HL-60 (cell line): ENCODE measurements at regions not wholly inside any gene's neighbourhood (a gene's known extent, or its start where the extent isn't known, plus 50 kb on each side); places are given as distances from the start of the nearest gene placed in this dataset.

Source experiments
- DNase-seq, 2 experiments: peaks; one replicate each; pipeline ENCODE4 v3.0.0-alpha.2; 2010 to 2020; ENCODE audit warnings: low read depth in 1 of 2, low spot score in 1 of 2
- H3K27ac ChIP-seq: fragments of 250-450 bp; sonication (Bioruptor Pico); replicated peaks from 2 replicates; pipeline ENCODE4 v1.5.1; 2020; ENCODE audit warnings: mild to moderate bottlenecking, moderate library complexity
- H3K27me3 ChIP-seq: fragments of 250-450 bp; sonication (Bioruptor Pico); 2 replicates; pipeline ENCODE4 v1.5.1; 2021; ENCODE audit warnings: mild to moderate bottlenecking, moderate library complexity; ENCODE audit not compliant: insufficient read depth, poor library complexity, severe bottlenecking
- H3K4me3 ChIP-seq: replicated peaks from 2 replicates; pipeline ENCODE4 v1.5.1; 2011; ENCODE audit warnings: mild to moderate bottlenecking, control low read depth, low read length; ENCODE audit not compliant: insufficient read depth
- CTCF ChIP-seq: IDR thresholded peaks from one replicate; pipeline ENCODE4 v1.5.1; 2011; ENCODE audit warnings: low read length, control low read depth, inconsistent platforms; ENCODE audit not compliant: insufficient read depth
- GABPA ChIP-seq: IDR thresholded peaks from 2 replicates; pipeline ENCODE4 v1.6.1; 2012; ENCODE audit warnings: low read depth
- POLR2AphosphoS5 ChIP-seq: IDR thresholded peaks from 2 replicates; pipeline ENCODE4 v1.6.1; 2012; ENCODE audit warnings: low read depth
- SPI1 ChIP-seq: IDR thresholded peaks from 2 replicates; pipeline ENCODE4 v1.6.1; 2012; ENCODE audit warnings: low read depth, mild to moderate bottlenecking, borderline replicate concordance
- TF ChIP-seq, protein P1 (sequence below): IDR thresholded peaks from 2 replicates; pipeline ENCODE4 v1.6.1; 2012; ENCODE audit warnings: low read depth; ENCODE audit not compliant: insufficient replicate concordance

GRCh38 chr5:117943541-117943940 lies 1044.8 kb downstream of the DTWD2 start:
- no peak for TF ChIP-seq POLR2AphosphoS5
- TF ChIP-seq CTCF: no peak
- TF ChIP-seq, protein P1, sequence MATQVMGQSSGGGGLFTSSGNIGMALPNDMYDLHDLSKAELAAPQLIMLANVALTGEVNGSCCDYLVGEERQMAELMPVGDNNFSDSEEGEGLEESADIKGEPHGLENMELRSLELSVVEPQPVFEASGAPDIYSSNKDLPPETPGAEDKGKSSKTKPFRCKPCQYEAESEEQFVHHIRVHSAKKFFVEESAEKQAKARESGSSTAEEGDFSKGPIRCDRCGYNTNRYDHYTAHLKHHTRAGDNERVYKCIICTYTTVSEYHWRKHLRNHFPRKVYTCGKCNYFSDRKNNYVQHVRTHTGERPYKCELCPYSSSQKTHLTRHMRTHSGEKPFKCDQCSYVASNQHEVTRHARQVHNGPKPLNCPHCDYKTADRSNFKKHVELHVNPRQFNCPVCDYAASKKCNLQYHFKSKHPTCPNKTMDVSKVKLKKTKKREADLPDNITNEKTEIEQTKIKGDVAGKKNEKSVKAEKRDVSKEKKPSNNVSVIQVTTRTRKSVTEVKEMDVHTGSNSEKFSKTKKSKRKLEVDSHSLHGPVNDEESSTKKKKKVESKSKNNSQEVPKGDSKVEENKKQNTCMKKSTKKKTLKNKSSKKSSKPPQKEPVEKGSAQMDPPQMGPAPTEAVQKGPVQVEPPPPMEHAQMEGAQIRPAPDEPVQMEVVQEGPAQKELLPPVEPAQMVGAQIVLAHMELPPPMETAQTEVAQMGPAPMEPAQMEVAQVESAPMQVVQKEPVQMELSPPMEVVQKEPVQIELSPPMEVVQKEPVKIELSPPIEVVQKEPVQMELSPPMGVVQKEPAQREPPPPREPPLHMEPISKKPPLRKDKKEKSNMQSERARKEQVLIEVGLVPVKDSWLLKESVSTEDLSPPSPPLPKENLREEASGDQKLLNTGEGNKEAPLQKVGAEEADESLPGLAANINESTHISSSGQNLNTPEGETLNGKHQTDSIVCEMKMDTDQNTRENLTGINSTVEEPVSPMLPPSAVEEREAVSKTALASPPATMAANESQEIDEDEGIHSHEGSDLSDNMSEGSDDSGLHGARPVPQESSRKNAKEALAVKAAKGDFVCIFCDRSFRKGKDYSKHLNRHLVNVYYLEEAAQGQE: no peak
- no peak for TF ChIP-seq SPI1
- no peak for TF ChIP-seq GABPA
- Histone ChIP-seq H3K4me3 (no peak overlapping the region), H3K27ac (no peak overlapping the region), H3K27me3 (no peaks in the 10 kb centered on the region)
- no peak for DNase-seq

DNA sequence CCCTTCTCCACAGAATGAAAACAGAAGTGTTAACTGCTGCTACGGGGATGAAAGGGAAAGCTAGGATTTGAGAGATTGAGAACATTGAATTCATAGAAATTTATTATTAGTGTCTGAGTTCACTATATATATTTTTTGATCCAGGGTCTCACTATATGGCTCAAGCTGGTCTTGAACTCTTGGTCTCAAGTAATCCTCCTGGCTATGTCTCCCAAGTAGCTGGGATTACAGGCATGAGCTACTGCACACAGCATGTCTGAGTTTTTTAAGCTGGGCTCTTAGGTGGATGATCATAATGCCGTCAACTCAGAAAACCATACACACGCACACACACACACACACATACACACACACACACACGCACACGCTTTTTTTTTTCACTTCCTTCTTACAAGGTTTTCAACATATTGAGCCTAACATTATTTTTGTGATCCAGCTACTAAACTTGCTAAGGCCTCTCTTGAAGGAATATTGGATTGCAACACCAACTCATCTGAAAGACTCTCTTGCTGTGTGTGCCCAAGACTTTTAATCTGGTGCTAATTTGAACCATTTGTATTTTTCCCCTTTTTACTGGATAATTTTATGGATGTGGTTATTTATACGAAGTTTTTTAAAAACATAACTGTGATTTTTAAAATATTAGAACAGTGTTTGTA lies 1045.4 kb downstream of the DTWD2 start:
- TF ChIP-seq POLR2AphosphoS5: no peak
- TF ChIP-seq, protein P1: no peak
- H3K4me3 ChIP-seq: no peak overlapping the region
- H3K27me3 ChIP-seq: no peaks in the 10 kb centered on the region
- DNase-seq: no peak
- no peak overlapping the region for H3K27ac ChIP-seq

DNA sequence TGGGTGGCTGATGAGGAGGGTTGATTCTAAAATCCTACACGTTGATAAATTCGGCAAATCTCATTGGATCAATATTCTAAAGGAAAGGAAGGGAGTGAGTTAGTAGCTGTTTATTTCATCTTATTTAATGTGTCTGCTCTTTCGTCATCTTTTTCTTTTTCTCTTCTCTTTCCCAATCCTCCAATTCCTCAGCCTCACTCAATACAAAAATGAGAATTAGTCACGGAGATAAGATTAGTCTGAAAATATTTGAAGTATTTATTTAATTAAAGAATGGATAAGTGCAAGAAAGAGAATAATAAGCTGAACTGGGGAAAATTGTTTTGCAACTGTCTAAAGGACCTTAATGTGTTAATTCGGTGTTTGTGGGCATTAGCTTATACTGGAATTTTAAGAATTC lies 1095.1 kb downstream of the DTWD2 start:
- Histone ChIP-seq H3K27ac (no peak overlapping the region), H3K27me3 (no peaks in the 10 kb centered on the region), H3K4me3 (no peak overlapping the region)
- DNase-seq: no peak
- no peak for TF ChIP-seq GABPA

DNA sequence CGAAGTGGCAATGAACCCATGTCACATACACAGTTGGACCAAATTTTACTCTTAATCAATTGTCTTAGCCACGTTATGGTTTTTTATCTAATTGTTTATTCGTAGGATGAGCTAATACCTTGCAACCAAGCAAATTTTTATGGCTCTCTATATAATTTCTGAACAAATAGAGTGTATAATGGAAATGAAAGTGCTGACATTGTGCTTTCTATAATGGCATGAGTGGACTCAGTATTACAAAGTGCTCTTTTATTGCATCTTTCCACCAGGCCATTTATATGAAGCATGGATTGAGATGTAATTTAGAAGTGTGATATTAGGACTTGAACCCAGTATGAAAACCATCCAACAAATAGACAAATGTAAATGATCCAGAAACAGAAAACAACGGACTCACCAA lies 1096.0 kb downstream of the DTWD2 start:
- Histone ChIP-seq H3K4me3 (no peak overlapping the region), H3K27me3 (no peaks in the 10 kb centered on the region), H3K27ac (no peak overlapping the region)
- TF ChIP-seq POLR2AphosphoS5 (no peak), GABPA (no peak)
- no peak for DNase-seq

- DNase-seq: no peak
- Histone ChIP-seq H3K27me3 (no peaks in the 10 kb centered on the region), H3K27ac (no peak overlapping the region), H3K4me3 (no peak overlapping the region)
- TF ChIP-seq, protein P1: no peak
Measured at GRCh38 chr5:117889596-117889995, 1098.8 kb downstream of the DTWD2 start.
